GM21723 (cell line): ENCODE measurements at regions not wholly inside any gene's neighbourhood (a gene's known extent, or its start where the extent isn't known, plus 50 kb on each side); places are given as distances from the start of the nearest gene placed in this dataset.
A peak's percentile ranks its signal among the peaks of the same experiment; 100 is the strongest.
"Not testable (repeated sequence)": the region's sequence is repeated elsewhere in the genome, so short reads cannot be mapped to it uniquely, and the experiment has no call there.

Experiments
- ATAC-seq: cut with Tn5 transposase; IDR thresholded peaks from one replicate; pipeline ENCODE4 v1.9.1; 2021; ENCODE audit warnings: mild to moderate bottlenecking, moderate library complexity; ENCODE audit not compliant: unreplicated experiment

DNA sequence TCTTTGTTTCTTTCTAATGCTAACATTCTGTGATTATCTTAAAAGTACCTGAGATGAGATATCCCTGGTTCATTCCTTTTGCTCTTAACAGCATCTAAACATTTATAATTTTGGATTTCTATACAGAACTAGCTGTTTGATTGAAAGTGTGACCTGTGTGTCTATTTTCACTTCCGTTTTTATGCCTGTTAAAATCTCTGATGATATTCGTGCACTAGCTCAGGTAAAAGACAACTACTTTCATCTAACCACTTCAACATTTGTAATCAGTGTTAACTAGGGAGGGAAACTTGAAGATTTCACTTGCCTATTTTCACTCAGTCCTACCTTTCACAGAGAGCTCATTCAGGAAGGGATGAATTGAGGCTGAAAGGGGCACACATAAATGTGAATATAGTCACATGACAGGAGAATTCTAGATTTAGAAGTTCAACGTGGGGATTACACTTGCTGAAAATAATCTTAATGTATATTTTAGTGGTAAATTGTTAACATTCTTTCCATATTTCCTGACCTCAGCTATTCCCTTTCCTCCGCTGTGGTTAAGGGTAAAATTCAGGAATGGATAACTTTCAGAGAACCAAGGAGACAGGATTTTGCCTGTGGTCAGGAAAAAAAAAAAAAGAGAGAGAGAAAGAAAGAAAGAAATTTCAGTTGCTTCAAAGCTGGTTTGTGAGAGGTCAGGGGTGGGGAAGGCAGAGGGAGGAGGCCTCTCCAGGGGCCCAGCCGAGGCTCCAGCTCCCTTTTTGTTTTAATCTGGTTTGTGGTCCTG, 159.8 kb upstream of the TSC22D2 start:
- ATAC-seq, result no peak

DNA sequence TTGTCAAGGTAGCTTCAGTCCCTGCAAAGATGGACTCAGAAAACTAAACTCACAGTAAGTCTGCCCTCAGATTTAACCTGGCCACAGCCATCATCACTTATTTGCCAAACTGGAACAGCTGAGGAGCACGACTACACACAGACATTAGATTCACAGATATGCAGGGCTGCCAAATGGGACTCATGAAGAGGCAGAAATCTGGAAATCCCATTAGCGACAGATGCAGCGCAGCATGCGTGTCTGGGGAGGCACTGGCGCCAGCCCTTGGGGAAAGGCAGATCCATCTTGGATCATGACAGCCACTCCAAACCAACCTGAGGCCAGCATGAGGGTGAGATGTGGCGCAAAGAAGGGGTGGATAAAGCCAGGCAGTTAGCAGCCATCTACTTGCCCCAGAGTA, 160.7 kb upstream of the TSC22D2 start:
- ATAC-seq, result no peak

DNA sequence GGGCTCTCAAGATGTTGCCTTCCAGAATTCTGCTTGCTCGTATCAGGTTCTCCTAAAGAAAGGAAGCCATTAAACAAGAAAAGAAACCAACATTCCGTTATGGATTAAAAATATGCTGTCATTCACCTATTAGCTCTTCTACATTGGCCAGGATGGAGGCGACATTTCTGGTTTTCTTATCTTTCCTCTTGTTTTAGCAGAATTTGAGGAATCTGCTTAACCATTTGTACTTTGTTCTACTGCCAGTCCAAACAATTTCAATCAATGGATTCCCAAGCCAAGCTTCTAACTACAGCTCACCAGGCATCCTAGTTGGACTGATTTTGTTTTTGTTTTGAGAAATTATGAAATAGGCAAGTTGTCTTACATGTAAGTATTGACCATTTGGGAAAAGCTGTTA, 164.6 kb upstream of the TSC22D2 start:
- no peak for ATAC-seq

DNA sequence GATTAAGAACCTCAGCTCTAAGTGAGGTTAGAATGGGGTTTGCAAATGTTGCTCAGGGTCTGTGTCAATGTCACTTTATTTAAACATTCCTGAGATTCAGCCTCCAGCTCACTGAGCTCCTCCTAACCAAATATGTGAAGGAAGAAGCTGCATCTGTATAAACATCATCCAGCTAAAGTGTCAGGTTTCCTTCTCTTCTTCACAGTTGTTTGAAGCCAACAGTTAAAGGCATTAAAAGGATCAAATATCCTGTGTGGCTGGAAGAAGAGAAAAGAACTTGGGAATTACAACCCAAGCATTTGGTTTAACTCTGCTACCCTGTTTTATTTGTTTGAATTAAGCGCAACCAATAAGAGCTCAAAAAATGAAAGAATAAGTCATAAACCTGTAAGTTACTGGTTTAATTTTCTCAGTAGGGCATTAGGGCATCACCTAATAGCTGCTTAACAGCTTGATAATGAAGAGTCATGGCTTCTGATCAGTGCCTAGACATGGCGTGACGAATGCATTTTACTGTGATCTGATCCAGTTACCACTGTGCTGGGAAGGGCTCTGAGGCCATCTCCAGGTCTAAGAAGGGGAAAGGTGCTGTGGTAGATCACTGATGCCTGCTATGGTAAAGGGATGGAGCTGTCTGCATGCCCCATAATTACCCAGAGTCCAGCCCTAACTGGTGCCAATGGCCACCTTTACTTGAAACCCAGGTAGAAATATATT, 165.7 kb upstream of the TSC22D2 start:
- ATAC-seq, result no peak

DNA sequence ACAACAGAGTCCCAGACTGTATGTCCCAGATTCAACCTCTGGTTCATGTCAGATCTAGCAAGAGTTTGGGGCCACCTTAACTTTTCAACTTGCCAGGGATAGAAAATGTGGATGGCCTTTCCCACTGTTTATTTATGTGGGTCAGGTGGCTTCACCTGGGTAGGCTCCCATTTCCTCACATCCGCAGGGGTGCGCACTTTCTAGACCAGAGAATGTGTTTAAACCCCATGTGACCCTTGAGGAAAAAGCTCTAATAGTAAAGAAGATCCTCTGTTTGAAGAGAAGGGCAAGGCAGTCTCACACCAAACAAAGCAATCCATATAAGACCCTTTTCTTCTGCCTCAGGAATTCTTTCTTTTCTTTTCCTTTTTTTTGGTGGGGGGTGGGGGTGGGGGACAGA, 167.2 kb upstream of the TSC22D2 start:
- ATAC-seq, result no peak

DNA sequence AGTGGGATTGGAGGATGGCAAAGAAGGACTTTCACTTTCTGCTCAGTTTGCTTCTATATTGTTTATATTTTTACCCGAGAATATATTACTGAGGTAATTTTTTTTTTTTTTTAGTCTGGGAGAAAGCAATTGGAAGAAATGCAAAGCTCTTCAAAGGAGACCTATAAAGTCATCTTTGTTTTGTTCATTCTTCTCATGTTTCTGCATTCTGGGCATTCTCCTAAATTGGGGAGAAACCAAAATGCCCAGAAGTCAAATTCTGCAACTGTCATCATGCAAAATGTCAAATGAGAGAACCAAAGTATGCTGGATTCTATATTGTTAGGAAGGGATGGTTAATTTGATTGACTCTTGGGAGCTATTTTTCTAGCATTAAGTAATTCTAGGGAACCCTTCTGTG, 168.3 kb upstream of the TSC22D2 start:
- ATAC-seq, result no peak

DNA sequence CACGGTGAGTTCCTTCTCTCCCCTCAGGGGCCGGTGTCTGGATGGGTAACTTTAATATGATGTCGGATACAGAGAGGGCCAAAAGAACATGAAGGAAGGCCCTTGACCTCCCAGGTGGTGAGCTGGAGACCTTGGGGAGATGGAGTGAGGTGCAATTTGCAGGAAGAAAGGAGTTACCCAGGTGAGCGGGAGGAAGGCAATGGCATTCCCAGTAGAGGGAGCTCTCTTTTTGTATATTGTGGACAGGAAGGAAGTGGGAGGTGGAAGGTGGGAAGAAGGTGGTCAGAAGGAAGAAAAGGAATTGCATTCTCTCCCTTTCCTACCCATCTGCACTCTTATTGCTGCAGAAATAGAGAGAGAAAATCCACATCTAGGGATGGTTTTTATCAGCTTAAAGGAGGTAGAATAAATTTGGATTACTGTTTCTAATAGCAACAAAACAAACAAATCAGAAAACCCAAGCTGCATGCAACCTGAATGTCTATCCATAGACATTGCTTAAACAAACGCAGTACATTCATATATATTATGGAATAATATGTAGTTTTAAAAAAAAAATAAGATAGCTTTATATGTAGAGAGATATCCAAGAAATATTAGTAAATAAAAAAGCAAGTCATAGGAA, 169.0 kb upstream of the TSC22D2 start:
- no peak for ATAC-seq

DNA sequence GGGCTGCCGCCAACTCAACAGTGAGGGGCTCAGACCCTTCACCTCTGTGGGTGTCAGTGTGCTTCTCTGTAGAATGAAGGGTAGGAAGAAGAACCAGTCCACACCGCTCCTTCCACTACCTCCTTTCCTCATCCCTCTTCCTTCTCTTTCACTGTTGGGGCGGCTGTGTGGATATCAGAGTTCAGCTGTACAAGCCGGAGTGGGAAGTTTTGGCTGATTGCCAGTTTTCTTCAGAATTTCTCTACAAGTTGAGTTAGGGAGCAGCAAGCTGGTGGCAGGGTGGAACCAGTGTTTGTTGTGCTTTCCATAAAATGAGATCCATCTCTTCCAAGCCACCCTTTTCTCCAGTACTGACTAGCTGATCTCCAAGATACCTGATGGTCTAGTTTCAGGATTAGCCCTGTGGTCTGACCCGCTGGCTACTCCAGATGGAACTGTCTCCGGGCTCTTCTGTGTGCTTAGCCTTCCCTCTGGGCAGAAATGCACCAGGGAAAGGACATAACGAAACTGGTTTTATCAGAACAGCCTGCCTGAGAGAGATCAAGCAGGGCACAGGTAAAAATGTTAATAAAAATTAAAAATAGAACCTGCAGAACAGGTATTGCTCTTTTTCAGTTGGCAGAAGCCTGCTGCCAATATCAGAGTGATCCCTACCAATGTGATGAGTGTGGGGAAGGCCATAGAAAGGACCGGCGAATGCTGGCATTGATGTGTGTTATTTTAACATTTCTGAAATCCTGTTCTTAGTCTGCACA, 169.9 kb upstream of the TSC22D2 start:
- no peak for ATAC-seq

DNA sequence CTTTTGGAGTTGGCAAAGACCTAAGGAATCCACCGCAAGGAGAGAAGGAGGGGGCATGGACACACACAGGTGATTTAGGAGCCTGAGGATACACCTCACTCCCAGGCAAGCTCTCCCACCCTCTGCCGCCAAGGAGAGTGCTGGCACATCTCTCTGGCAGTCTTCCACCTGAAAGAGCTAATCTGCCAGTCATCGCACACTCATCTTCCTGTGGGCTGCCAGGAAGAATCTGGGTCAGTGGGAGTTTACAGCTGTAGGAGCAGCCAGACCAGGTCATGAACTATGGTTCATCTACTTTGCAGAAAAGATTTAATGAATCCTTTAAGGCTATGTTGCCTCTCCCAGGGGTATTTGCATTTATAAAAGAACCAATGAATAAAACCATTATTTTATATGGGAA, 170.6 kb upstream of the TSC22D2 start:
- ATAC-seq, result no peak

DNA sequence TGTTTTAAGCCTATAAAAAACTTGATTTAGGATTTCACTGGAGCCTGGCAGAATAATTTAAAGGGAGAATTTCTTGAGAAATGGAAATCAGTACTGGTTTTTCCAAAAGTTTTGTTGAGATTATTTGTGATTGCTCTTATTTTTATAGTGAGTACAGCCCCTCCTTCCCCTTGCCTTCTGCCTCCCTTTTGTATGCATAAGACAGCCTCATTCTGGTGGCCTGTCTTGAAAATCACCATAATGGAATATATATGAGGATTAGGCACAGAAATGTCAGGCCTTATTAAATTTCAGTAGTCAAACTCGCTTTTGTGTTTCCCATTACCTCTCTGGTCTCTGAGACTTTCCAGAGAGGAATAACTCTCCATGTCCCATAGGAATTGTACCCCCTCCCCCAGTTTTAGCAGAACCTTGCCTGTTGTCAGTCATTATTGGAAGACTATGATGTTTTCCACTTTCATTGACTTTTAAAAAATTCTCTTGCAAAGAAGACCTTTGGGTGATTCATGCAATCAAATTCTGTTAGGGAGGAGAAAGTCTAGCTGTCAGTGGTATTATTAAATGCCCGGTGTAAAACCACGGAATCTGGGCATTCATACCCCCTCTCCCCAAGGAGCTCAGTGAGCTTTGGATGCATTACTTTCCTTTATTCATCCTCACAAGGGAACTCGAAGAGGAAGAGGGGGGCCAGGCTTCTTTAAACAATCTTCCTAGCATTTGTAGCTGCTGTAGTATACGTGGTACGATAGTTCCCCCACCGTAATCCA, 171.6 kb upstream of the TSC22D2 start:
- ATAC-seq, result no peak

DNA sequence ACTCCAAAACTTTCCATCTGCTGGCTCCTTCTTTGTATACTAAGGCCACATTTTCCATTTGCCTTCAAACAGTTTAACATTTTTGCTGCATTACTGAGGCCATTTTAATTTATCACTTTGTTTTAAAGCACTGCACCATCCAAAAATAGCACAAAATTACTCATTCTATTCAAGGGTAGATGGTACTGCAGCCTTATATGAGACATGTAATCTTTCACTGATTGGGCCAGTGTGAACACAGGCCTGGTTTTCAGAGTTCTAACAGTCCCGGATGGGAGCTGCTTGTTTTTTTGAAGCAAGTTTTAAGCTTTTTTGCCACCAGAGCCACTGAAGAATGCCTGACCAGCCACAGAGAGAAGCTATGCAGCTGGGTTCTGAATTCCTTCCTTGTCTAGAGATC, 172.3 kb upstream of the TSC22D2 start:
- no peak for ATAC-seq

DNA sequence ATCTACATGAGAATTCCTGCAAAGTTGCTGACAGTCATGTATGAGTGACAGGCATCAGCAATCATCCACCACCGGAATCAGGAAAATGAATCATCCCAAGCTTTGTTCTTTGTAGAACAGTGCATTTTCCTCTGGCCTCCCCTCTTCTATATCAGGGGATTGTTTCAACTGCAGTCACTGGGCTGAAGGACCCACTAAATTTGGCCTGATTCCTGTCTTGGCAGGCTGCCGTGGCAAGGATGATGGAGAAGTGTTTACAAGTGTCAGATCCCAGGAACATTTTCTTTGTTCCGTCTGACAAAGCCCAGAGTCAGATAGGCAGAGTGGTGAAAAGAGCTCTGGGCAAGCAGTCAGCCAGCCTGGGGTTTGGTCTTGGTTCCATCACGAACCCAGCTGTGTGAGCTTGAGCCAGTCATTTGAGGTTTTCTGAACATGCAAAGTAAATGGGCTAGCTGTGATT, 175.1 kb upstream of the TSC22D2 start:
- ATAC-seq, result no peak

DNA sequence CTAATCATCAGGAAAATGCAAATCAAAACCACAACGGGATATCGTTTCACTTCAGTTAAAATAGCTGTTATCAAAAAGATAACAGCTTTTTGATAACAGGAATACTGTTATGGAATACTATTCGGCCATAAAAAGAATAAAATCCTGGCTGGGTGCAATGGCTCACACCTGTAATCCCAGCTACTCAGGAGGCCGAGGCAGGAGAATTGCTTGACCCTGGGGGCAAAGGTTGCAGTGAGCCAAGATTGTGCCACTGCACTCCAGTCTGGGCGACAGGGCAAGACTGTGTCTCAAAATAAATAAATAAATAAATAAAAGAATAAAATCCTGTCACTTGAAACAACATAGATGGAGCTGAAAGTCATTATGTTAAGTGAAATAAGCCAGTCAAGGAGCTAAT, 178.1 kb upstream of the TSC22D2 start:
- ATAC-seq, result no peak

DNA sequence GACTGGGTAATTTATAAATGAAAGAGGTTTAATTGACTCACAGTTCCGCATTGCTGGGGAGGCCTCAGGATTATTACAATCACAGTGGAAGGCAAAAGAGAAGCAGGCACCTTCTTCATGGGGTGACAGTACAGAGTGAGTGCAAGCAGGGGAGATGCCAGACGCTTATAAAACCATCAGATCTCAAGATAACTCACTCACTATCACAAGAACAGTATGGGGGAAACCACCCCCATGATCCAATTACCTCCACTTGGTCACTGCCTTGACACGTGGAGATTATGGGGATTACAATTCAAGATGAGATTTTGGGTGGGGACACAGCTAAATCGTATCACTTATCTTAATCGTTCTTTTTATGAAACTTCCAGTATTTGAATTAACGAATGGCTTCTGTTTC, 179.5 kb upstream of the TSC22D2 start:
- not testable (repeated sequence) for ATAC-seq

DNA sequence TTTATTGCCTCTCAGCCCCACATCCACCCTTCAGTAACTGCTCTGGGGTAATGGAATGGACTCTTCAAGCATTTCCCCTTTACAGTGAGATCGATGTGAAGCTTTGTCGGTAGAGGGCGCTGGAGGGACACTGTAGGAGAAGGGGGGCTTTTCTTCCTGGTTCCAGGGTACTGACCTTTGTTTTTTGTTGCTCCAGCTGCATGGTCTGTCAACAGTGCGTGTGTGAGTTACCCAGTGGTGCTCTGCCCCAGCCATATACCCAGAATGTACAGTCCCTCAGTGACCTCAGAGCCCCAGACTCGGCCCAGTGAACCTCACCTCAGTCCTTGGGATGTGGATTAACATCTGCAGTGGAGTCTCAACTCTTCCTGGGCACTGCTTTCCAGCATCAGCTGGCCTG, 180.3 kb upstream of the TSC22D2 start:
- ATAC-seq, result peak; percentile 72

DNA sequence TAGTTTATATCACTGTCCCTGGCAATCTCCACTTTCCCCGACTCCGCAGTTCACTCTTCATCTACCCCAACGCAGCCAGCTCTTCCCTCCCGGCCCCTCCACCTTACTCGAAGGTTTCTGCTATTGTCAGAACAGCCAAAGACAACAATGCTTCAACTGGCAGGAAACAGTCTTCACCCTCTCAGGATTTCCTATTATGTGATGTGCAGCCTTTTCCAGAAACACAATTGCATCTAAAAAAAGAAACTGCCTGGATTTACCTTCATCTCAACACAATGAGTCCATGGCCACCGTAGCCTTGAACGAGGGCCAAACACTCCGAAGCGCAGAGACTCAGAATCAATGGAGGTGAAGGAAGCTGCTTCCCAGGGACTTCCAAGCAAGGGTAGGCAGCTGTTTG, 182.1 kb upstream of the TSC22D2 start:
- no peak for ATAC-seq

DNA sequence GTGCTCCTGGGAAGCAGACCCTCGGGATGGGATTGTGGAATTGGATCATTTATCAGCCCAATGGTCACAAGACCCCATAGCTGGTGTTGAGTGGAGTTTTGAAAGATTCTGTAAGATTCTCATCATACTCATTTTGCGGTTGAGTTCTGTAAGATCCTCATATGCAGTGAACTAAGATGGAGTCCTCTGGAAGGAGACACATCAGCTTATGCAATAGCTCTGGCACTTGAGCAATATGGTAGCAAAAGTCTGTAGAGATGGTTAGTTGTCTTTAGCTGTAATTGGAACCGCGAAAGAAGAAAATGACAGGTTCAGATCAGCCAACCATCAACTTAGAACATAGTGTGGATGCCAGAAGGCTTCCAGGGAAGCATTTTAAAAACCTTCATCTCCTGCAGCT, 184.5 kb upstream of the TSC22D2 start:
- no peak for ATAC-seq

DNA sequence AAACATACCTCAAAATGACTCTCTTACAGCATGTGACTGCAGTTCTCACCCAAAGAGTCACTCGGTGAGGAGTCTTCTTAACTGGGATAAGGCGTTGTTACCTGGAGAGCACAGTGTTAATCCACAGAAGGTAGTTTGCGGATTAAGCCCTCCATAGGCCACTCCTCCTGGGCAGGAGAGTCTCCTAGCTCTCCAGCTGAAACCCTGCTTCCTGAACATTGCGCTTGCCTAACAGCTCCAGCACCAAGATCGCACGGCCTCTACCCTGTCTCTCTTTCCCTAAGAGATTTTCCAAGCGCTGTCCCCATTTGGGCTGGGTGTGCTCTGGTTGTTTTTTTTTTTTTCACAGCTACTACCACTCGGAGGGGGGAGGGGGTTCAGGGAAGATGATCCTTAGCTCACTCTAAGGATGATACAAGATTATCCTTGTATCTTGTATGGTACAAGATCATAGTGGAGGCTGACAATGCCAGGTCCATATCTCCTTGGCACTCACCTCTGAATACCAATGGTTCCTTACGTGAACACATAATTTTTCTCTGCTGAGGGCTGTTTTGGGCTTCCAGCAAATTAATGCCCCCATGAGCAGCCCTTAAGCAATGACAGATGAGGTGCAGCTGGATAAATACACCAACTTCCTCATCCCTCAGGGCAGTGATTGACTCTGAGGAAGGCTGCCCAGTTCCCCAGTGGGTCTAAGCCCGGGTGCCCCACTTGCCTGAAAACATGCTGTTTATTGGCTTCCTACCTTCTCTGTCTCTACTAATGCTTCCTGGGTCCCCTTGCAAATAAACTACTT, 185.2 kb upstream of the TSC22D2 start:
- no peak for ATAC-seq

DNA sequence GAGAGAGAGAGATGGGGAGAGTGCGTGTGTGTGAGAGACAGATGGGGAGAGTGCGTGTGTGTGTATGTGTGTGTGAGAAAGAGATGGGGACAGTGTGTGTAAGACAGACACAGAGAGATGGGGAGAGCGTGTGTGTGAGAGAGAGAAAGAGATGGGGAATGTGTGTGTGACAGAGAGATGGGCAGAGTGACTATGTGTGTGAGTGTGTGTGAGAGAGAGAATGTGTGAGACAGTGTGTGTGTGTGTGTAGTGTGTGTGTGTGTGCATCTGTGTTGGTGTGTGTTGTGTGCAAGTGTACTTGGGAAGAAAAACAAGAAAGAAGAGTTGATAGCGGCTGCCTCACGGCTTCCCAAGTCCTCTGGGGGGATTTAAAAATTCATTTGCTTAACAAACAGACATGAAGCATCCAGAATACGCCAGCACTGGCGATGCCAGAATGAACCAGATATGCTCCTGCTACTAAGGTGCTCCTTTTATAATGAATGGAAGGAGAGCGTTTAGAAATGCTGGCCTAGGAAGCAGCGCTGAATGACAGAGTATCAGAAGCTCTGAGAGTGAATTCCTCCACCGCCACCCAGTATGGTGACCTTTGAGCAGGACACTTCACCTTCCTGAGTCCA, 186.1 kb upstream of the TSC22D2 start:
- ATAC-seq, result no peak
